ENCODE measurements at regions not wholly inside any gene's neighbourhood (a gene's known extent, or its start where the extent isn't known, plus 50 kb on each side); places are given as distances from the start of the nearest gene placed in this dataset.

DNA sequence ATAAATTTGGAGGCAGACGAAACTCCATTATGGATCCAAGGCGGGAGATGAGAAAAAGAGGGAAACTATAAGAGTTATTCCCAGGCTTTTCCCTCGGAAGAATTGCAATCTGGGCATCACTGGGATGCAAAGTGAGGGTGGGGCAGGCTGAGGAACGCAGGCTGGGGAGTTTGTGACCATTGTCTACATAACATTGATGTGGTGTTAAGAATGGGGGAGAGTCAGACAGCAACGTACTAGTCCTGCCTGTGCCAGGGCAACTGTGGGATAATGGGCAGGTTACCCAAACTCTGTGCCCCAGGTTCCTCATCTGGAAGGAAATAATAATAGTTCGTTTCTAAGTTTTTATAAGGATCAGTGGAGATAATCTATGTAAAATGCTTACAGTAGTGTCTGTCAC is 84.4 kb upstream of the SIX2 start:
- Histone ChIP-seq H3K27ac (no peak overlapping the region), H3K4me3 (no peak overlapping the region), H3K36me3 (no peaks in the 10 kb centered on the region), H3K27me3 (peaks cover 3% of the 10 kb centered on the region), H3K9me3 (no peaks in the 10 kb centered on the region), H3K4me1 (no peaks in the 10 kb centered on the region)
- DNase-seq (ENCODE audit: low spot score in 2 of 2), result no peak
- TF ChIP-seq EP300 (IDR thresholded peaks at IDR 0.05) (no peak), POLR2A (IDR thresholded peaks at IDR 0.05) (no peak), POLR2AphosphoS5 (IDR thresholded peaks at IDR 0.05) (no peak)
- TF ChIP-seq, protein P1, sequence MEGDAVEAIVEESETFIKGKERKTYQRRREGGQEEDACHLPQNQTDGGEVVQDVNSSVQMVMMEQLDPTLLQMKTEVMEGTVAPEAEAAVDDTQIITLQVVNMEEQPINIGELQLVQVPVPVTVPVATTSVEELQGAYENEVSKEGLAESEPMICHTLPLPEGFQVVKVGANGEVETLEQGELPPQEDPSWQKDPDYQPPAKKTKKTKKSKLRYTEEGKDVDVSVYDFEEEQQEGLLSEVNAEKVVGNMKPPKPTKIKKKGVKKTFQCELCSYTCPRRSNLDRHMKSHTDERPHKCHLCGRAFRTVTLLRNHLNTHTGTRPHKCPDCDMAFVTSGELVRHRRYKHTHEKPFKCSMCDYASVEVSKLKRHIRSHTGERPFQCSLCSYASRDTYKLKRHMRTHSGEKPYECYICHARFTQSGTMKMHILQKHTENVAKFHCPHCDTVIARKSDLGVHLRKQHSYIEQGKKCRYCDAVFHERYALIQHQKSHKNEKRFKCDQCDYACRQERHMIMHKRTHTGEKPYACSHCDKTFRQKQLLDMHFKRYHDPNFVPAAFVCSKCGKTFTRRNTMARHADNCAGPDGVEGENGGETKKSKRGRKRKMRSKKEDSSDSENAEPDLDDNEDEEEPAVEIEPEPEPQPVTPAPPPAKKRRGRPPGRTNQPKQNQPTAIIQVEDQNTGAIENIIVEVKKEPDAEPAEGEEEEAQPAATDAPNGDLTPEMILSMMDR (IDR thresholded peaks at IDR 0.05), result no peak
- WGBS, result 76% methylated on average over 6 of the region's 6 CpGs

DNA sequence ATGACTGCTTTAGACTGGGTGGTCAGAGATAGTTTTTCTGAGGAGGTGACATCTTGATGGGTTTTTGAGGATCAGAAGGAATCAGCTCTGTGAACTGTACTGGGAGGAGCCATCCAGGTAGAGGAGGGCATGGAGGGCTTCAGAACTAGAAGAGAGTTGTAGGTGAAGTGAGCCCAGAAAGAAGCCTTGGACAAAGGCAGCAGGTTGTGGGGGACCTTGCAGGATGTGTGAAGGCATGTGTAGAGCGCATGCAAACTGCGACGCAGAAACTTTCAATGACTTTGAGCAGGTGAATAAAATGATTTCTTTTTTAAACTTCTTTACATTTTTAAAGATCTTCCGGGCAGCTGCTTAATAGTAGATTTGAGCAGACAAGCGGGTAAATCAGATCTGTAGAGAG is 83.9 kb upstream of the SIX2 start:
- no peaks in the 10 kb centered on the region for H3K4me1 ChIP-seq
- H3K27ac ChIP-seq, result no peak overlapping the region
- H3K9me3 ChIP-seq, result no peaks in the 10 kb centered on the region
- peaks cover 3% of the 10 kb centered on the region for H3K27me3 ChIP-seq
- no peaks in the 10 kb centered on the region for H3K36me3 ChIP-seq
- WGBS, result 98% methylated on average over 5 of the region's 5 CpGs
- TF ChIP-seq POLR2A (IDR thresholded peaks at IDR 0.05), result no peak
- TF ChIP-seq EP300 (IDR thresholded peaks at IDR 0.05), result no peak
- TF ChIP-seq, protein P1 (IDR thresholded peaks at IDR 0.05), result no peak
- TF ChIP-seq POLR2AphosphoS5 (IDR thresholded peaks at IDR 0.05), result no peak
- DNase-seq (ENCODE audit: low spot score in 2 of 2), result peak in 1 of 2 donors; percentile 6
- no peak overlapping the region for H3K4me3 ChIP-seq

DNA sequence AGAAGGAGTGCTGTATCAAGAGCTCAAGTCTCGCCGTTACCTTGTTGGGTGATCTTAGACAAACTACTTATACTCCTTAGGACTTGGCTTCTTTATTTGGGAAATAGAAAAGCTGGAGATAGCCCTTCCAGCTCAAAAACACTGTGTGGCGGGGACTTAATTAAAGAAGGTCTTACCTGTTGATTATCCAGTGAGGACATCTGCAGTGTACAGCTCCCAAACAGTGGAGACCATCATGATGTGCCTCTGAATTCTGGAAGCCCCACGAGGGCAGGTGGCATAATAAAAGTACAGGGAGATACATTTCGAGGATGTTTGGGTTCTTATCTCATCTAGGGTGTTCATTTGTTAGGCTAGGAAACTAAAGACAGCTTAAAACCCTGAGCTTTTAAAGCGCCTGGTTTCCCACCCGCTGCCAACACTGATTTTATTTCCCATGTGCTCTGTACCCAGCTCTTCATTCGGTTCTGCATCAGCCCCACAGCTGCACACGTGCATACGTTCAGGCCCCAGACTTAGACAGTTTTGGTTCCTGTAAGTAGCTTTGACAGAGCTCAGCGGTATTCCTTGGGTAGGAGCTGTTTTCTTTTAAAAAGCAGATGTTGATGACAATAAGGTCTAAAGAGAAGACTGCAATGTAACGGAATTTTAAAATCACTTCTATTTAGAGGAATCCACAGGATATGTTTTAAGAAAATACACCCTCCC is 80.5 kb upstream of the SIX2 start:
- 70% methylated on average over 12 of the region's 12 CpGs for WGBS
- Histone ChIP-seq H3K9me3 (no peaks in the 10 kb centered on the region), H3K36me3 (no peaks in the 10 kb centered on the region), H3K4me1 (no peaks in the 10 kb centered on the region), H3K27me3 (no peaks in the 10 kb centered on the region), H3K4me3 (no peak overlapping the region), H3K27ac (no peak overlapping the region)
- TF ChIP-seq, protein P1 (IDR thresholded peaks at IDR 0.05), result no peak
- TF ChIP-seq EP300 (IDR thresholded peaks at IDR 0.05) (no peak), POLR2AphosphoS5 (IDR thresholded peaks at IDR 0.05) (no peak), POLR2A (IDR thresholded peaks at IDR 0.05) (no peak)
- DNase-seq (ENCODE audit: low spot score in 2 of 2), result no peak

DNA sequence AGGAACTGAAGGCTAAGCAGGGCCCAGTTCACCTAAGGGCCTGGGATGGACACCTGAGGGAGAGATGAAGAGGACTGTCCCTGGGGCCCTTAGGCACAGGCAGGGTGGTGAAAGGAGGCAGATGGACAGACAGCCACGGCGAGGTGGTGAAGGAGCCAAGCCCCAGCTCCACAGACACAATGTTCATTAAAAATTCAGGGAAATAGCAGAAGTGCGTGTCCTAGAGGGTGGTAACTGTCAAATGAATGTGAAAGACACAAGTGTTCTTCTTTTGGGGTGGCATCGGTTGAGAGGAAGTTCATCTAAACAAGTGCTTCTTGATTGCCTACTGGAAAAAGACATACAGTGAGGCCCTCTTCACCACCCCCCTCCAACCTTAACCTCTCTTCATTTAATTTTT is 76.2 kb upstream of the SIX2 start:
- Histone ChIP-seq H3K27ac (no peak overlapping the region), H3K27me3 (no peaks in the 10 kb centered on the region), H3K36me3 (no peaks in the 10 kb centered on the region), H3K9me3 (no peaks in the 10 kb centered on the region), H3K4me3 (no peak overlapping the region), H3K4me1 (no peaks in the 10 kb centered on the region)
- no peak for TF ChIP-seq POLR2A (IDR thresholded peaks at IDR 0.05)
- no peak for TF ChIP-seq EP300 (IDR thresholded peaks at IDR 0.05)
- TF ChIP-seq, protein P1 (IDR thresholded peaks at IDR 0.05), result no peak
- TF ChIP-seq POLR2AphosphoS5 (IDR thresholded peaks at IDR 0.05), result no peak
- no peak for DNase-seq (ENCODE audit: low spot score in 2 of 2)
- 90% methylated on average over 4 of the region's 4 CpGs for WGBS

DNA sequence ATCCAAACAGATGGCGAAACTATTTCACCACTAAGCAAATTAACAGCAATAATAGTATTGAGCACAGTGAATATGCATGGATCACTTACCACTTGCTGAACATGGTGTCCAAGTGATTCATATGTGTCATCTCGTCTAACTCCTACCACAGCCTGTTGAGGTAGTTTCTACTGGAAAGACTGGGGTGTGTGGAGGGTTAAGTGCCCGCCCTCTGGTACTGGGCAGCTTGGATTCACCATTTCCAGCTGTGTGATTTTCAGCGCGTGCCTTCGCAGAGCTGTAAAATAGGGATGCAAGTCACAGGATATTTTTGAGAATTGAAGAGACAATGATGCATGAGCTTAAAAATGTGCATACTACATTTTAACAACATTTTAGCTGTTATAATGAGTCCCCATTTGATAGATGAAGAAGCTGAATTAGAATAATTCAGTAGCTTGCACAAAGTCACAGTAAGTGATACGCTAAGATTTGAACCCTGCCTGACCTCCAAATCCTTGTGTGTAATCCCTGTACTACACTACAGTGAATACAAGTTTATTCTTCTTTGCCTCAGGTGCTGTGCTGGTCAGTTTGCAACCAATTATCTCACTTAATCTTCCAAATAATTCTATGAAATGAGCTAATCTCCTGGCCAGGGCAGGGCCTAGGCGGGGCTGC is 75.2 kb upstream of the SIX2 start:
- no peaks in the 10 kb centered on the region for H3K27me3 ChIP-seq
- no peaks in the 10 kb centered on the region for H3K9me3 ChIP-seq
- DNase-seq (ENCODE audit: low spot score in 2 of 2), result no peak
- H3K4me3 ChIP-seq, result no peak overlapping the region
- TF ChIP-seq, protein P1 (IDR thresholded peaks at IDR 0.05), result no peak
- TF ChIP-seq POLR2AphosphoS5 (IDR thresholded peaks at IDR 0.05) (no peak), EP300 (IDR thresholded peaks at IDR 0.05) (no peak), POLR2A (IDR thresholded peaks at IDR 0.05) (no peak)
- WGBS, result 82% methylated on average over 8 of the region's 8 CpGs
- H3K36me3 ChIP-seq, result no peaks in the 10 kb centered on the region
- no peak overlapping the region for H3K27ac ChIP-seq
- no peaks in the 10 kb centered on the region for H3K4me1 ChIP-seq

All from suprapubic skin (tissue), 4 donors.